AG08395 (cell line): ENCODE measurements at regions not wholly inside any gene's neighbourhood (a gene's known extent, or its start where the extent isn't known, plus 50 kb on each side); places are given as distances from the start of the nearest gene placed in this dataset.

ENCODE experiments used
- DNase-seq: peaks from one replicate; pipeline ENCODE4 v3.0.0; 2012; ENCODE audit warnings: mixed read lengths, low spot score

- DNase-seq, result no peak
Observed at GRCh38 chr5:61653807-61654580, 321.9 kb downstream of the ZSWIM6 start.

GRCh38 chr5:61654876-61655275, 322.8 kb downstream of the ZSWIM6 start:
- DNase-seq, result no peak

GRCh38 chr5:61657010-61657409, 325.0 kb downstream of the ZSWIM6 start:
- no peak for DNase-seq

- DNase-seq, result no peak
Observed at GRCh38 chr5:61657686-61658085, 325.6 kb downstream of the ZSWIM6 start.

GRCh38 chr5:61658592-61659008, 326.5 kb downstream of the ZSWIM6 start:
- peak; percentile 74 for DNase-seq

GRCh38 chr5:61659221-61659696, 327.2 kb downstream of the ZSWIM6 start:
- DNase-seq, result no peak

GRCh38 chr5:61662670-61663069, 330.6 kb downstream of the ZSWIM6 start:
- no peak for DNase-seq

GRCh38 chr5:61666064-61666621, 334.1 kb downstream of the ZSWIM6 start:
- DNase-seq, result no peak

- DNase-seq, result no peak
Observed at GRCh38 chr5:61667525-61668218, 335.6 kb downstream of the ZSWIM6 start.

GRCh38 chr5:61669531-61669930, 337.5 kb downstream of the ZSWIM6 start:
- no peak for DNase-seq

- no peak for DNase-seq
Observed at GRCh38 chr5:61670941-61671340, 338.9 kb downstream of the ZSWIM6 start.

GRCh38 chr5:61673007-61673735, 341.1 kb downstream of the ZSWIM6 start:
- DNase-seq, result peak; percentile 21

GRCh38 chr5:61674378-61674777, 342.3 kb downstream of the ZSWIM6 start:
- DNase-seq, result no peak

GRCh38 chr5:61675015-61675692, 343.1 kb downstream of the ZSWIM6 start:
- no peak for DNase-seq

GRCh38 chr5:61677220-61677619, 345.2 kb downstream of the ZSWIM6 start:
- DNase-seq, result no peak

GRCh38 chr5:61678966-61679365, 346.9 kb downstream of the ZSWIM6 start:
- DNase-seq, result no peak

- DNase-seq, result no peak
Observed at GRCh38 chr5:61679562-61679961, 347.5 kb downstream of the ZSWIM6 start.

- no peak for DNase-seq
Observed at GRCh38 chr5:61680247-61680646, 348.2 kb downstream of the ZSWIM6 start.

- DNase-seq, result no peak
Observed at GRCh38 chr5:61683148-61683547, 351.1 kb downstream of the ZSWIM6 start.

- DNase-seq, result no peak
Observed at GRCh38 chr5:61683926-61684325, 351.9 kb downstream of the ZSWIM6 start.

- DNase-seq, result no peak
Observed at GRCh38 chr5:61686491-61687257, 354.6 kb downstream of the ZSWIM6 start.
